Activated CD4-positive, alpha-beta T cell treated with anti-CD3 and anti-CD28 coated beads, Interleukin-2, amount 50 U/mL, for 48 hours (primary cell): ENCODE measurements at regions not wholly inside any gene's neighbourhood (a gene's known extent, or its start where the extent isn't known, plus 50 kb on each side); places are given as distances from the start of the nearest gene placed in this dataset.
"Not testable (repeated sequence)": the region's sequence is repeated elsewhere in the genome, so short reads cannot be mapped to it uniquely, and the experiment has no call there.

ENCODE experiments used
- DNase-seq, 2 experiments: peaks; one replicate each; pipeline ENCODE4 v3.0.0-alpha.2; 2020

DNA sequence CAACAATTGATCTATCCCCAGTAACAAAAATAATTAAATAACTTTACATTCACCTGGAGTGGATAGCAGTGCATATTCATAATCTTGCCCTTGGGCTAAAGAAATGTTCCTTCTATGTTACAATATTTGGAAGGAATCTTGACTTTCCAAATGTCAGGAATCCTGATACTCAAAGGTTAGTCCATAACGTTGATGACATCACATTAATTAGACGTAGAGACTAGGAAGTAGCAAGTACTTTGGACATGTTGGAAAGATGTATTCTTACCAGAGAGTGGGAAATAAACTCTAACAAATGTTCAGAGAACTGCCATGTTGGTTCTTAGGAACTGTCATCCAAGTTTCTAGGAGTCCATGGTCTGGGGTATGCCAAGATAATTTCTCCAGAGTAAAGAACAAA, 70.6 kb upstream of the SLC25A36 start:
- DNase-seq: no peak

DNA sequence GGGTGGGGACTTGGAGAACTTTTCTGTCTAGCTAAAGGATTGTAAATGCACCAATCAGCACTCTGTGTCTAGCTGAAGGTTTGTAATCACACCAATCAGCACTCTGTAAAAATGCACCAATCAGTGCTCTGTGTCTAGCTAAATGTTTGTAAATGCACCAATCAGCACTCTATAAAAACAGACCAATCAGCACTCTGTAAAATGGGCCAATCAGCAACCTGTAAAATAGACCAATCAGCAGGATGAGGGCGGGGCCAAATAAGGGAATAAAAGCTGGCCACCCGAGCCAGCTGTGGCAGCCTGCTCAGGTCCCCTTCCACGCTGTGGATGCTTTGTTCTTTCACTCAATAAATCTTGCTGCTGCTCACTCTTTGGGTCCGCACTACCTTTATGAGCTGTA, 69.5 kb upstream of the SLC25A36 start:
- not testable (repeated sequence) for DNase-seq

DNA sequence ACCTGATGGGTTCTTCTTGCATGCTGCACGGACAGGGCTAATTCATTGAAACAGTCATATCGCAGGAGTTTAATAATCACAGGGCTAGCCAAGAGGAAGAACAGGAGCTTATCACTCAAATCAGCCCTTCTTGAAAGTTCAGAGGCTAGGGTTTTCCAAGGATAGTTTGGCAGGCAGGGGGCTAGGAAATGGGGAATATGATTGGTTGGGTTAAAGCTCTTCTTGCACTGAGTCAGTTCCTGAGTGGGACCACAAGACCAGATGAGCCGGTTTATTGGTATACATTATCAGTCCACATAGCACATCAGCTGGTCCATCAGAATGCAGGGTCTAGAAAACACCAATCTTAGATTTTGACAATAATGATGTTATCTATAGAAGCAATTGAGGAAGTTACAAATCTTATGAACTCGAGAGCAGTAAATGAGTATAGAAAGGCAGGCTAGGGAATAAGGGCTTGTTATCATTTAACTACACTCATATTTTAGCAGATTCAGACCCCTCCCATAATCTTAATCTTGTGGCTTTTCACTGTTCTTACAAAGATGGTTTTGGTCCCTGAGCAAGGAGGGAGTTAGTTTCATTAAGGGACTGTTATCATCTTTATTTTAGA, 58.1 kb upstream of the SLC25A36 start:
- no peak for DNase-seq

DNA sequence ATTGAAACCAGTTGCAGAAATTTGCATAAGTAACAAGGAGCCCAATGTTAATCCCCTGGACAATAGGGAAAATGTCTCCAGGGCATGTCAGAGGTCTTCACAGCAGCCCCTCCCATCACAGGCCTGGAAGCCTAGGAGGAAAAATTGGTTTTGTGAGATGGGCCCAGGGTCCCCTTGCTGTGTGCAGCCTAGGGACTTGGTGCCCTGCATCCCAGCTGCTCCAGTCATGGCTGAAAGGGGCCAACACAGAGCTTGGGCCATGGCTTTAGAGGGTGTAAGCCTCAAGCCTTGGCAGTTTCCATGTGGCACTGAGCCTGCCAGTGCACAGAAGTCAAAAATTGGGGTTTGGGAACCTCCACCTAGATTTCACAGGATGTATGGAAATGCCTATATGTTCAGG, 55.9 kb upstream of the SLC25A36 start:
- DNase-seq: not testable (repeated sequence)
